Esophagus squamous epithelium (tissue), 5 donors: ENCODE measurements at regions not wholly inside any gene's neighbourhood (a gene's known extent, or its start where the extent isn't known, plus 50 kb on each side); places are given as distances from the start of the nearest gene placed in this dataset.
A peak's percentile ranks its signal among the peaks of the same experiment; 100 is the strongest.

ENCODE experiments used
- DNase-seq: peaks from one replicate; lab custom pipeline; 2025; lab: John Stamatoyannopoulos, UW
- H3K27ac ChIP-seq, 4 donors: fragments of 200-600 bp; sonication (generic); one replicate each; pipeline ENCODE4 v1.5.1; 2016 to 2019; ENCODE audit warnings: mild to moderate bottlenecking in 1 of 4
- H3K27me3 ChIP-seq, 4 donors: fragments of 200-600 bp; sonication (generic); 1 replicate in 3 of 4; 2 replicates in 1 of 4; pipeline versions ENCODE4 v1.5.1 to v1.6.0; 2017 to 2021; ENCODE audit warnings: antibody characterized with exemption in 1 of 4
- H3K36me3 ChIP-seq, 3 donors: fragments of 200-600 bp; sonication (generic); one replicate each; pipeline ENCODE4 v1.5.1; 2016 to 2019
- H3K4me1 ChIP-seq, 3 donors: fragments of 200-600 bp; sonication (generic); one replicate each; pipeline ENCODE4 v1.5.1; 2017 to 2019
- H3K4me3 ChIP-seq, 4 donors: fragments of 200-600 bp; sonication (generic); 1 replicate in 3 of 4; 2 replicates in 1 of 4; pipeline ENCODE4 v1.5.1; 2016 to 2019; ENCODE audit warnings: mild to moderate bottlenecking in 2 of 4, moderate library complexity in 1 of 4
- H3K9me3 ChIP-seq, 3 donors: fragments of 200-600 bp; sonication (generic); one replicate each; pipeline ENCODE4 v1.5.1; 2016 to 2019
- CTCF ChIP-seq, 6 experiments: fragments of 450-650 bp in 4 of 6; fragments of 200-600 bp in 2 of 6; sonication (generic) in 2 of 6; IDR thresholded peaks; one replicate each; pipeline ENCODE4 v1.5.1; 2016 to 2019; ENCODE audit warnings: antibody characterized with exemption in 6 of 6, mild to moderate bottlenecking in 4 of 6, moderate library complexity in 4 of 6
- POLR2A ChIP-seq, 4 donors: fragments of 450-650 bp; IDR thresholded peaks; one replicate each; pipeline ENCODE4 v1.6.1; 2017; ENCODE audit warnings: antibody characterized with exemption in 4 of 4, mild to moderate bottlenecking in 4 of 4, moderate library complexity in 3 of 4
- WGBS, 2 donors: methylation state at CpG; one replicate each; pipeline ENCODE4 v1.1.5; 2018; 5-methylcytosine and 5-hydroxymethylcytosine counted together
- intact Hi-C: fragments of 100-400 bp; cut with DNase I; formaldehyde crosslinking; loops from one replicate; pipeline ENCODE4 v1.15.0; 2022
- donor health status: DM: yes; HTN: yes; CAD: no.

GRCh38 chr6:25173246-25173645 is 105.9 kb upstream of the CARMIL1 start:
- DNase-seq = no peak
- intact Hi-C loops = no loop called here
- Histone ChIP-seq H3K4me1 (peaks cover 5 to 77% (median 22%) of the 10 kb centered on the region in 3 donors), H3K4me3 (no peak overlapping the region), H3K36me3 (no peaks in the 10 kb centered on the region), H3K27me3 (no peaks in the 10 kb centered on the region), H3K27ac (peak overlapping the region in 3 of 4 donors; percentile 39 to 68 (median 40)), H3K9me3 (no peaks in the 10 kb centered on the region)
- no peak for TF ChIP-seq CTCF (IDR thresholded peaks at IDR 0.05)
- TF ChIP-seq POLR2A (IDR thresholded peaks at IDR 0.05) = no peak
- 72 to 100% methylated on average over 1 of the region's 1 CpG for WGBS, 2 donors

GRCh38 chr6:25173951-25174474 is 105.2 kb upstream of the CARMIL1 start:
- H3K4me3 ChIP-seq = no peak overlapping the region
- peaks cover 5 to 77% (median 27%) of the 10 kb centered on the region in 3 donors for H3K4me1 ChIP-seq
- H3K36me3 ChIP-seq = no peaks in the 10 kb centered on the region
- TF ChIP-seq POLR2A (IDR thresholded peaks at IDR 0.05) = no peak
- TF ChIP-seq CTCF (IDR thresholded peaks at IDR 0.05) = no peak
- H3K9me3 ChIP-seq = no peaks in the 10 kb centered on the region
- H3K27ac ChIP-seq = peak overlapping the region; percentile 63 to 68 (median 64)
- WGBS, 2 donors = 33 to 34% methylated on average over 4 of the region's 4 CpGs
- intact Hi-C loops = no loop called here
- DNase-seq = no peak
- H3K27me3 ChIP-seq = no peaks in the 10 kb centered on the region

- no peaks in the 10 kb centered on the region for H3K9me3 ChIP-seq
- no peak overlapping the region for H3K4me3 ChIP-seq
- no peak for DNase-seq
- peaks cover 5 to 75% (median 28%) of the 10 kb centered on the region in 3 donors for H3K4me1 ChIP-seq
- TF ChIP-seq POLR2A (IDR thresholded peaks at IDR 0.05) (no peak), CTCF (IDR thresholded peaks at IDR 0.05) (no peak)
- intact Hi-C loops = no loop called here
- no peaks in the 10 kb centered on the region for H3K27me3 ChIP-seq
- H3K27ac ChIP-seq = peak overlapping the region in 2 of 4 donors; percentile 66 to 68
- 88 to 90% methylated on average over 6 of the region's 6 CpGs for WGBS, 2 donors
- H3K36me3 ChIP-seq = no peaks in the 10 kb centered on the region
Measured at GRCh38 chr6:25174678-25175077, 104.5 kb upstream of the CARMIL1 start.

- Histone ChIP-seq H3K9me3 (no peaks in the 10 kb centered on the region), H3K4me1 (peaks cover 5 to 72% (median 28%) of the 10 kb centered on the region in 3 donors), H3K27ac (peak overlapping the region in 2 of 4 donors; percentile 21 to 66), H3K36me3 (no peaks in the 10 kb centered on the region), H3K4me3 (no peak overlapping the region), H3K27me3 (no peaks in the 10 kb centered on the region)
- no peak for TF ChIP-seq POLR2A (IDR thresholded peaks at IDR 0.05)
- TF ChIP-seq CTCF (IDR thresholded peaks at IDR 0.05) = no peak
- DNase-seq = no peak
- WGBS, 2 donors = 27 to 36% methylated on average over 4 to 6 of the region's 6 CpGs
- intact Hi-C loops = no loop called here
Measured at GRCh38 chr6:25175196-25175595, 104.0 kb upstream of the CARMIL1 start.

GRCh38 chr6:25175681-25176080 is 103.5 kb upstream of the CARMIL1 start:
- Histone ChIP-seq H3K4me3 (no peak overlapping the region), H3K36me3 (no peaks in the 10 kb centered on the region), H3K9me3 (no peaks in the 10 kb centered on the region), H3K4me1 (peaks cover 5 to 67% (median 28%) of the 10 kb centered on the region in 3 donors), H3K27me3 (no peaks in the 10 kb centered on the region), H3K27ac (peak overlapping the region in 2 of 4 donors; percentile 21 to 66)
- TF ChIP-seq POLR2A (IDR thresholded peaks at IDR 0.05) (no peak), CTCF (IDR thresholded peaks at IDR 0.05) (no peak)
- 56 to 63% methylated on average over 1 to 2 of the region's 2 CpGs for WGBS, 2 donors
- no peak for DNase-seq
- intact Hi-C loops = no loop called here
